ENCODE measurements at regions not wholly inside any gene's neighbourhood (a gene's known extent, or its start where the extent isn't known, plus 50 kb on each side); places are given as distances from the start of the nearest gene placed in this dataset.
A peak's percentile ranks its signal among the peaks of the same experiment; 100 is the strongest.

GRCh38 chr5:153907170-153907775 is 131.4 kb downstream of the FAM114A2 start:
- H3K27ac Mint-ChIP-seq (ENCODE audit: unreplicated experiment), result no peak overlapping the region
- H3K4me1 Mint-ChIP-seq (ENCODE audit: low read depth), result peaks cover 40% of the 10 kb centered on the region
- H3K9me3 Mint-ChIP-seq (ENCODE audit: low read depth), result peaks cover 5% of the 10 kb centered on the region
- no peaks in the 10 kb centered on the region for H3K27me3 Mint-ChIP-seq (ENCODE audit: low read depth)
- no peak overlapping the region for H3K4me3 Mint-ChIP-seq (ENCODE audit: unreplicated experiment)
- H3K36me3 Mint-ChIP-seq (ENCODE audit: low read depth), result no peaks in the 10 kb centered on the region
- TF ChIP-seq, protein P1, sequence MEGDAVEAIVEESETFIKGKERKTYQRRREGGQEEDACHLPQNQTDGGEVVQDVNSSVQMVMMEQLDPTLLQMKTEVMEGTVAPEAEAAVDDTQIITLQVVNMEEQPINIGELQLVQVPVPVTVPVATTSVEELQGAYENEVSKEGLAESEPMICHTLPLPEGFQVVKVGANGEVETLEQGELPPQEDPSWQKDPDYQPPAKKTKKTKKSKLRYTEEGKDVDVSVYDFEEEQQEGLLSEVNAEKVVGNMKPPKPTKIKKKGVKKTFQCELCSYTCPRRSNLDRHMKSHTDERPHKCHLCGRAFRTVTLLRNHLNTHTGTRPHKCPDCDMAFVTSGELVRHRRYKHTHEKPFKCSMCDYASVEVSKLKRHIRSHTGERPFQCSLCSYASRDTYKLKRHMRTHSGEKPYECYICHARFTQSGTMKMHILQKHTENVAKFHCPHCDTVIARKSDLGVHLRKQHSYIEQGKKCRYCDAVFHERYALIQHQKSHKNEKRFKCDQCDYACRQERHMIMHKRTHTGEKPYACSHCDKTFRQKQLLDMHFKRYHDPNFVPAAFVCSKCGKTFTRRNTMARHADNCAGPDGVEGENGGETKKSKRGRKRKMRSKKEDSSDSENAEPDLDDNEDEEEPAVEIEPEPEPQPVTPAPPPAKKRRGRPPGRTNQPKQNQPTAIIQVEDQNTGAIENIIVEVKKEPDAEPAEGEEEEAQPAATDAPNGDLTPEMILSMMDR (IDR thresholded peaks at IDR 0.05), result no peak
- DNase-seq (ENCODE audit: low spot score), result no peak

DNA sequence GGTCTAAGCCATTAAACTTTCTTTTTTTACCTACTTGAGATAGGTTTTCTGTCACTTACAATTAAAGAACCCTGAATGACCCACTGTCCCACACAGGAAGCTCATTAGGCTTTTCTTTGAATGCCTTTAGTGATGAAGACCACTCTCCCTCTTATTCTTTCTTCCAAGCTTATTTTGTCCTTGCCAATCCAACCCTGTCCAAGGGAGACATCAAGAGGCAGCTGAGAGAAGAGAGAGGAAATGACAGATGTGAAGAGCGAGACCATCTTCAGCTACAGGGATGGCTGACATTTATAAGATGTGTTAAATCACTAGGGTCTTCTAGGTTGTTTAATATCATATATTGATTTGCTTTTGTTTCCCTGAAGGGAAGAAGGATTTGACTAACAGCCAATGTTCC is 133.5 kb downstream of the FAM114A2 start:
- Mint-ChIP-seq H3K36me3 (ENCODE audit: low read depth) (no peaks in the 10 kb centered on the region), H3K4me3 (ENCODE audit: unreplicated experiment) (no peak overlapping the region), H3K9me3 (ENCODE audit: low read depth) (no peaks in the 10 kb centered on the region), H3K27me3 (ENCODE audit: low read depth) (no peaks in the 10 kb centered on the region), H3K4me1 (ENCODE audit: low read depth) (peaks cover 60% of the 10 kb centered on the region), H3K27ac (ENCODE audit: unreplicated experiment) (no peak overlapping the region)
- DNase-seq (ENCODE audit: low spot score), result no peak
- TF ChIP-seq, protein P1 (IDR thresholded peaks at IDR 0.05), result peak; percentile 71

- no peaks in the 10 kb centered on the region for H3K9me3 Mint-ChIP-seq (ENCODE audit: low read depth)
- TF ChIP-seq, protein P1 (IDR thresholded peaks at IDR 0.05), result no peak
- peak overlapping the region; percentile 79 for H3K27ac Mint-ChIP-seq (ENCODE audit: unreplicated experiment)
- peaks cover 70% of the 10 kb centered on the region for H3K4me1 Mint-ChIP-seq (ENCODE audit: low read depth)
- no peaks in the 10 kb centered on the region for H3K36me3 Mint-ChIP-seq (ENCODE audit: low read depth)
- DNase-seq (ENCODE audit: low spot score), result no peak
- no peak overlapping the region for H3K4me3 Mint-ChIP-seq (ENCODE audit: unreplicated experiment)
- no peaks in the 10 kb centered on the region for H3K27me3 Mint-ChIP-seq (ENCODE audit: low read depth)
Measured at GRCh38 chr5:153903321-153903720, 135.4 kb downstream of the FAM114A2 start.

GRCh38 chr5:153902016-153902415 is 136.7 kb downstream of the FAM114A2 start:
- no peak overlapping the region for H3K4me3 Mint-ChIP-seq (ENCODE audit: unreplicated experiment)
- peaks cover 76% of the 10 kb centered on the region for H3K4me1 Mint-ChIP-seq (ENCODE audit: low read depth)
- H3K27me3 Mint-ChIP-seq (ENCODE audit: low read depth), result no peaks in the 10 kb centered on the region
- H3K9me3 Mint-ChIP-seq (ENCODE audit: low read depth), result peaks cover 4% of the 10 kb centered on the region
- TF ChIP-seq, protein P1 (IDR thresholded peaks at IDR 0.05), result no peak
- H3K36me3 Mint-ChIP-seq (ENCODE audit: low read depth), result no peaks in the 10 kb centered on the region
- no peak for DNase-seq (ENCODE audit: low spot score)
- H3K27ac Mint-ChIP-seq (ENCODE audit: unreplicated experiment), result peak overlapping the region; percentile 93

DNA sequence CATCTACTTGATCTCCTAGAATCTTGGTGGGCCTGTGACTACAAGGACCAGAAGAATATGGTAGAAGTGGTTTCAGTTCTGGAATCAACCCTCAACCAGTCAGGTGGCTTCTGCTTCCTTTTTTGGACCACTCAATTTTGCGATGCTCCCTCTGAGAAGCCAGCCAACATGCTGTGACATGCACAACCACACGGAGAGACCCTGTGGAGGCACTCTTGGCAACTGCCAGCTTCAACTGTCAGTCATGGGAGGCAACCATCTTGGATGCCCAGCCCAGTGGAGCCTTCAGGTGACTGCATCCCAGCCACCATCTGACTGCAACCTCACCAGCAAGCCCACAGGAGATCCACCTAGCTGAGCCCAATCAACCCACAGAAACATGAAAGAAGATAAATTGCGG is 137.3 kb downstream of the FAM114A2 start:
- peaks cover 7% of the 10 kb centered on the region for H3K9me3 Mint-ChIP-seq (ENCODE audit: low read depth)
- no peak for DNase-seq (ENCODE audit: low spot score)
- TF ChIP-seq, protein P1 (IDR thresholded peaks at IDR 0.05), result no peak
- no peaks in the 10 kb centered on the region for H3K36me3 Mint-ChIP-seq (ENCODE audit: low read depth)
- no peak overlapping the region for H3K4me3 Mint-ChIP-seq (ENCODE audit: unreplicated experiment)
- peaks cover 82% of the 10 kb centered on the region for H3K4me1 Mint-ChIP-seq (ENCODE audit: low read depth)
- peak overlapping the region; percentile 93 for H3K27ac Mint-ChIP-seq (ENCODE audit: unreplicated experiment)
- no peaks in the 10 kb centered on the region for H3K27me3 Mint-ChIP-seq (ENCODE audit: low read depth)
